Osteoblast (primary cell): ENCODE measurements at regions not wholly inside any gene's neighbourhood (a gene's known extent, or its start where the extent isn't known, plus 50 kb on each side); places are given as distances from the start of the nearest gene placed in this dataset.

Experiments
- DNase-seq: peaks from one replicate; pipeline ENCODE4 v3.0.0; 2011; ENCODE audit warnings: low spot score, mixed read lengths; ENCODE audit not compliant: insufficient read length; ENCODE audit errors: missing footprints
- H2AFZ ChIP-seq: 2 replicates; pipeline ENCODE4 v1.6.0; 2011; ENCODE audit warnings: mild to moderate bottlenecking, low read length
- H3K27ac ChIP-seq: 2 replicates; pipeline ENCODE4 v1.5.1; 2011; ENCODE audit warnings: mild to moderate bottlenecking, low read depth, low read length, moderate library complexity
- H3K27me3 ChIP-seq: 2 replicates; pipeline ENCODE4 v1.6.0; 2012; ENCODE audit warnings: mild to moderate bottlenecking, control low read depth, inconsistent platforms, low read length, moderate library complexity; ENCODE audit not compliant: insufficient read depth
- H3K36me3 ChIP-seq: 2 replicates; pipeline ENCODE4 v1.5.1; 2011; ENCODE audit warnings: mild to moderate bottlenecking, low read length, control low read depth, moderate library complexity; ENCODE audit not compliant: insufficient read depth
- H3K4me1 ChIP-seq: 2 replicates; pipeline ENCODE4 v1.5.1; 2011; ENCODE audit warnings: mild to moderate bottlenecking, low read length, control low read depth, moderate library complexity; ENCODE audit not compliant: insufficient read depth
- H3K4me2 ChIP-seq: 2 replicates; pipeline ENCODE4 v1.6.0; 2011; ENCODE audit warnings: mild to moderate bottlenecking, low read length; ENCODE audit not compliant: insufficient read depth
- H3K4me3 ChIP-seq: fragments of 200-600 bp; sonication (generic); 3 replicates; pipeline ENCODE4 v1.5.1; 2012; ENCODE audit warnings: mild to moderate bottlenecking, low read length, inconsistent platforms; ENCODE audit not compliant: insufficient read depth
- H3K79me2 ChIP-seq: 2 replicates; pipeline ENCODE4 v1.6.0; 2012; ENCODE audit warnings: mild to moderate bottlenecking, low read length, control low read depth, inconsistent platforms; ENCODE audit not compliant: insufficient read depth
- H3K9me3 ChIP-seq: 2 replicates; pipeline ENCODE4 v1.5.1; 2011; ENCODE audit warnings: low read depth, low read length, control low read depth
- H4K20me1 ChIP-seq: 2 replicates; pipeline ENCODE4 v1.6.0; 2012; ENCODE audit warnings: mild to moderate bottlenecking, low read length, control low read depth; ENCODE audit not compliant: insufficient read depth
- TF ChIP-seq, protein P1 (sequence below): IDR thresholded peaks from 2 replicates; pipeline ENCODE4 v1.5.1; 2011; ENCODE audit warnings: mild to moderate bottlenecking, low read depth, low read length, moderate library complexity; ENCODE audit errors: extremely low read depth

DNA sequence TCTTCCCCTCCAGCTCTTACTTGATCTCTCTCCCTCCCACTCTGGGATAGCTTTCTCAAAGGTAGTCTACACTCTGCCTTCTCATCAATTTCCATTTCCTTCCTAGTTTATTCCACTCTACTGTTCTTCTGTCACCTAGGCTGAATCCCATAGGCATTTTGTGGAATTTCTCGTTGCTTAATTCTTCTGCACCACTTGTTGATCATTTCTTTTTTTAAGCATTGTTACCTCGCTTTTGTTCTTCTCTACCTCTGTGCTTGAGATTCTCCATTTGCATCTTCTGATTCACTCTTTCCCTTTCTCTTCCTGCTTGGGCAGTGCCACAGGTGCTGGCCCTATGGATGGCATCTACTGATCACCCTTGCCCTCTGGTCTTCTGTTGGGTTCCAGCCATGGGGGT, 567.2 kb downstream of the CDH26 start:
- Histone ChIP-seq H3K27ac (no peak overlapping the region), H3K27me3 (no peaks in the 10 kb centered on the region), H4K20me1 (no peaks in the 10 kb centered on the region), H2AFZ (no peak overlapping the region), H3K9me3 (no peaks in the 10 kb centered on the region), H3K79me2 (no peaks in the 10 kb centered on the region), H3K4me2 (no peak overlapping the region), H3K36me3 (no peaks in the 10 kb centered on the region), H3K4me3 (no peak overlapping the region), H3K4me1 (no peaks in the 10 kb centered on the region)
- TF ChIP-seq, protein P1, sequence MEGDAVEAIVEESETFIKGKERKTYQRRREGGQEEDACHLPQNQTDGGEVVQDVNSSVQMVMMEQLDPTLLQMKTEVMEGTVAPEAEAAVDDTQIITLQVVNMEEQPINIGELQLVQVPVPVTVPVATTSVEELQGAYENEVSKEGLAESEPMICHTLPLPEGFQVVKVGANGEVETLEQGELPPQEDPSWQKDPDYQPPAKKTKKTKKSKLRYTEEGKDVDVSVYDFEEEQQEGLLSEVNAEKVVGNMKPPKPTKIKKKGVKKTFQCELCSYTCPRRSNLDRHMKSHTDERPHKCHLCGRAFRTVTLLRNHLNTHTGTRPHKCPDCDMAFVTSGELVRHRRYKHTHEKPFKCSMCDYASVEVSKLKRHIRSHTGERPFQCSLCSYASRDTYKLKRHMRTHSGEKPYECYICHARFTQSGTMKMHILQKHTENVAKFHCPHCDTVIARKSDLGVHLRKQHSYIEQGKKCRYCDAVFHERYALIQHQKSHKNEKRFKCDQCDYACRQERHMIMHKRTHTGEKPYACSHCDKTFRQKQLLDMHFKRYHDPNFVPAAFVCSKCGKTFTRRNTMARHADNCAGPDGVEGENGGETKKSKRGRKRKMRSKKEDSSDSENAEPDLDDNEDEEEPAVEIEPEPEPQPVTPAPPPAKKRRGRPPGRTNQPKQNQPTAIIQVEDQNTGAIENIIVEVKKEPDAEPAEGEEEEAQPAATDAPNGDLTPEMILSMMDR = no peak
- no peak for DNase-seq

- no peak overlapping the region for H3K4me3 ChIP-seq
- H2AFZ ChIP-seq = no peak overlapping the region
- TF ChIP-seq, protein P1 = no peak
- no peaks in the 10 kb centered on the region for H4K20me1 ChIP-seq
- no peaks in the 10 kb centered on the region for H3K27me3 ChIP-seq
- no peaks in the 10 kb centered on the region for H3K9me3 ChIP-seq
- no peak for DNase-seq
- no peaks in the 10 kb centered on the region for H3K36me3 ChIP-seq
- no peaks in the 10 kb centered on the region for H3K79me2 ChIP-seq
- H3K4me1 ChIP-seq = no peaks in the 10 kb centered on the region
- no peak overlapping the region for H3K4me2 ChIP-seq
- no peak overlapping the region for H3K27ac ChIP-seq
These were observed 569.4 kb downstream of the CDH26 start for GRCh38 chr20:60527656-60528055.

- Histone ChIP-seq H3K79me2 (no peaks in the 10 kb centered on the region), H2AFZ (no peak overlapping the region), H3K36me3 (no peaks in the 10 kb centered on the region), H3K27ac (no peak overlapping the region), H4K20me1 (no peaks in the 10 kb centered on the region), H3K27me3 (no peaks in the 10 kb centered on the region), H3K4me1 (no peaks in the 10 kb centered on the region), H3K9me3 (no peaks in the 10 kb centered on the region), H3K4me2 (no peak overlapping the region), H3K4me3 (no peak overlapping the region)
- DNase-seq = no peak
- TF ChIP-seq, protein P1 = no peak
These were observed 569.9 kb downstream of the CDH26 start for GRCh38 chr20:60528141-60528540.

GRCh38 chr20:60529149-60529548, 570.9 kb downstream of the CDH26 start:
- Histone ChIP-seq H3K4me1 (no peaks in the 10 kb centered on the region), H3K4me3 (no peak overlapping the region), H2AFZ (no peak overlapping the region), H3K27me3 (no peaks in the 10 kb centered on the region), H3K79me2 (no peaks in the 10 kb centered on the region), H3K9me3 (no peaks in the 10 kb centered on the region), H4K20me1 (no peaks in the 10 kb centered on the region), H3K27ac (no peak overlapping the region), H3K36me3 (no peaks in the 10 kb centered on the region), H3K4me2 (no peak overlapping the region)
- no peak for DNase-seq
- TF ChIP-seq, protein P1 = no peak
